GM18868 (cell line): ENCODE measurements at regions not wholly inside any gene's neighbourhood (a gene's known extent, or its start where the extent isn't known, plus 50 kb on each side); places are given as distances from the start of the nearest gene placed in this dataset.

Experiments
- ATAC-seq: cut with Tn5 transposase; IDR thresholded peaks from one replicate; pipeline ENCODE4 v1.9.1; 2021; ENCODE audit warnings: mild to moderate bottlenecking, moderate library complexity; ENCODE audit not compliant: unreplicated experiment

- no peak for ATAC-seq
Observed at GRCh38 chr9:80131627-80132026, 559.9 kb downstream of the TLE4 start.

GRCh38 chr9:80127920-80128319 is 556.2 kb downstream of the TLE4 start:
- ATAC-seq = peak; percentile 77

GRCh38 chr9:80125731-80126264 is 554.0 kb downstream of the TLE4 start:
- no peak for ATAC-seq

GRCh38 chr9:80117031-80117430 is 545.3 kb downstream of the TLE4 start:
- ATAC-seq = no peak

GRCh38 chr9:80114241-80114640 is 542.5 kb downstream of the TLE4 start:
- ATAC-seq = no peak

GRCh38 chr9:80107931-80108660 is 536.3 kb downstream of the TLE4 start:
- ATAC-seq = no peak

- no peak for ATAC-seq
Observed at GRCh38 chr9:80097476-80097875, 525.7 kb downstream of the TLE4 start.

GRCh38 chr9:80094176-80094771 is 522.5 kb downstream of the TLE4 start:
- peak; percentile 86 for ATAC-seq

- ATAC-seq = no peak
Observed at GRCh38 chr9:80093695-80094094, 521.9 kb downstream of the TLE4 start.

- no peak for ATAC-seq
Observed at GRCh38 chr9:80091526-80091925, 519.8 kb downstream of the TLE4 start.

GRCh38 chr9:80090317-80090716 is 518.6 kb downstream of the TLE4 start:
- no peak for ATAC-seq

GRCh38 chr9:80086822-80087345 is 515.1 kb downstream of the TLE4 start:
- no peak for ATAC-seq

- ATAC-seq = no peak
Observed at GRCh38 chr9:80086386-80086785, 514.6 kb downstream of the TLE4 start.

GRCh38 chr9:80085668-80086067 is 513.9 kb downstream of the TLE4 start:
- no peak for ATAC-seq

GRCh38 chr9:80082213-80082612 is 510.4 kb downstream of the TLE4 start:
- ATAC-seq = no peak

GRCh38 chr9:80078826-80079225 is 507.1 kb downstream of the TLE4 start:
- ATAC-seq = no peak

- no peak for ATAC-seq
Observed at GRCh38 chr9:80077059-80077458, 505.3 kb downstream of the TLE4 start.

- ATAC-seq = no peak
Observed at GRCh38 chr9:80076162-80076561, 504.4 kb downstream of the TLE4 start.

GRCh38 chr9:80074439-80074838 is 502.7 kb downstream of the TLE4 start:
- no peak for ATAC-seq

- no peak for ATAC-seq
Observed at GRCh38 chr9:80072451-80072850, 500.7 kb downstream of the TLE4 start.

GRCh38 chr9:80070071-80070742 is 498.4 kb downstream of the TLE4 start:
- ATAC-seq = peak; percentile 64

GRCh38 chr9:80066931-80067330 is 495.2 kb downstream of the TLE4 start:
- ATAC-seq = no peak
